ENCODE measurements at regions not wholly inside any gene's neighbourhood (a gene's known extent, or its start where the extent isn't known, plus 50 kb on each side); places are given as distances from the start of the nearest gene placed in this dataset.

- POLR2A ChIA-PET: no interaction called here
- no peak for DNase-seq (ENCODE audit: extremely low read depth in 1 of 4, low spot score in 3 of 4)
- TF ChIP-seq ZNF77 (CRISPR knock-in tag; IDR thresholded peaks at IDR 0.05): no peak
- no peak for TF ChIP-seq TFE3 (CRISPR knock-in tag; IDR thresholded peaks at IDR 0.05)
- no peak for TF ChIP-seq ZFP1 (CRISPR knock-in tag; IDR thresholded peaks at IDR 0.05)
- no peak for TF ChIP-seq ZNF512 (tag; IDR thresholded peaks at IDR 0.05)
- no peak for TF ChIP-seq CCAR2 (IDR thresholded peaks at IDR 0.05; ENCODE audit: low read depth, low read length)
- TF ChIP-seq U2AF1 (optimal IDR thresholded peaks at IDR 0.05; ENCODE audit: low read depth, low read length): no peak
- no peak for TF ChIP-seq ETV5 (CRISPR knock-in tag; IDR thresholded peaks at IDR 0.05; ENCODE audit: low read depth)
- TF ChIP-seq CREB3L1 (IDR thresholded peaks at IDR 0.05; ENCODE audit: borderline replicate concordance, low read depth): no peak
- TF ChIP-seq THAP7 (CRISPR knock-in tag; IDR thresholded peaks at IDR 0.05): no peak
- no peak for TF ChIP-seq ZBTB11 (CRISPR knock-in tag; IDR thresholded peaks at IDR 0.05)
- no peak for TF ChIP-seq RBM15 (IDR thresholded peaks at IDR 0.05; ENCODE audit: insufficient read depth, low read length)
- no peak for TF ChIP-seq SMAD3 (CRISPR knock-in tag; conservative IDR thresholded peaks at IDR 0.05)
Measured at GRCh38 chr15:93987068-93987467, 244.3 kb upstream of the MCTP2 start.

More at GRCh38 chr15:93987068-93987467, 244.3 kb upstream of the MCTP2 start:
- no TSS peak for BruUV-seq (replicated peaks)
- H2AFZ ChIP-seq (ENCODE audit: low read depth, low read length): no peak overlapping the region
- CTCF ChIA-PET (ENCODE audit: low intra/inter-chr PET ratio): no interaction called here
- H4K20me1 ChIP-seq (replicated peaks; ENCODE audit: control insufficient read depth, insufficient read depth, low read length): no peaks in the 10 kb centered on the region
- no peak overlapping the region for H3K4me3 ChIP-seq
- no peaks in the 10 kb centered on the region for H3K9me3 ChIP-seq (replicated peaks; ENCODE audit: control insufficient read depth, insufficient read depth, low read depth, low read length)
- 1% methylated on average over 5 of the region's 5 CpGs for WGBS (ENCODE audit: insufficient coverage, low coverage, missing lambda C conversion rate)
- no peak overlapping the region for H3K9ac ChIP-seq (ENCODE audit: insufficient read depth in 1 of 2, low read depth in 2 of 2, low read length in 2 of 2)
- H3K36me3 ChIP-seq (ENCODE audit: control insufficient read depth, insufficient read depth, low read length): no peaks in the 10 kb centered on the region
- no peaks in the 10 kb centered on the region for H3K27me3 ChIP-seq (ENCODE audit: control insufficient read depth in 2 of 2, insufficient read depth in 2 of 2, low read length in 2 of 2)
- no peak overlapping the region for H3K4me2 ChIP-seq (ENCODE audit: insufficient read depth, low read length)
- H3K79me2 ChIP-seq (ENCODE audit: control insufficient read depth, insufficient read depth, low read length): no peaks in the 10 kb centered on the region
- in situ Hi-C loops (cut with MboI) (no loop called here), intact Hi-C loops (cut with micrococcal nuclease) (no loop called here)
- no peak for ATAC-seq
- no peak for FAIRE-seq
- H3K27ac ChIP-seq (ENCODE audit: extremely low read depth, low read depth, low read length): no peak overlapping the region
- H3K9me1 ChIP-seq (ENCODE audit: control insufficient read depth, insufficient read depth, low read length): no peaks in the 10 kb centered on the region
- no peaks in the 10 kb centered on the region for H3K4me1 ChIP-seq (replicated peaks in 1 of 2; ENCODE audit: control insufficient read depth in 2 of 2, insufficient read depth in 2 of 2, low read length in 2 of 2)

Data from K562 (cell line).